Fibroblast of skin of right quadriceps (primary cell): ENCODE measurements at regions not wholly inside any gene's neighbourhood (a gene's known extent, or its start where the extent isn't known, plus 50 kb on each side); places are given as distances from the start of the nearest gene placed in this dataset.
A peak's percentile ranks its signal among the peaks of the same experiment; 100 is the strongest.

Experiments used
- DNase-seq: peaks from one replicate; pipeline ENCODE4 v3.0.0-alpha.2; 2013

DNA sequence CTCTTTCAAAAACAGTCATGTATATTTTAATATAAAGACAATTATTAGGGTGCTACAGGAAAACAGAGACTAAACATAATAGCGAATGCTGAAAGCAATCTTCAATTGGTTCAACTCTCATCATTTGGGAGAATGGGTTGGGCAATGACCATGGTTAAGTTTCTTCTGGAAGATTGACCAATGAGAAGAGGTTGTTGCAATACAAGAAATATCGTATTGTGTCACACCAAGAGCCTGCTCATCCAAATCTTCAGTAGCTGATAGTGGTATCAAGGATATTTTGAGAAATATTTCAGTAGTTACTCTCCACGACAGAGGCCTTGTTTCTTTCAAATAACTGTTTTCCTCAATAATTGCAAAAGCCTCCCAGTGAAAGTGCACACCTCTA lies 83.0 kb upstream of the FNDC3A start:
- no peak for DNase-seq

DNA sequence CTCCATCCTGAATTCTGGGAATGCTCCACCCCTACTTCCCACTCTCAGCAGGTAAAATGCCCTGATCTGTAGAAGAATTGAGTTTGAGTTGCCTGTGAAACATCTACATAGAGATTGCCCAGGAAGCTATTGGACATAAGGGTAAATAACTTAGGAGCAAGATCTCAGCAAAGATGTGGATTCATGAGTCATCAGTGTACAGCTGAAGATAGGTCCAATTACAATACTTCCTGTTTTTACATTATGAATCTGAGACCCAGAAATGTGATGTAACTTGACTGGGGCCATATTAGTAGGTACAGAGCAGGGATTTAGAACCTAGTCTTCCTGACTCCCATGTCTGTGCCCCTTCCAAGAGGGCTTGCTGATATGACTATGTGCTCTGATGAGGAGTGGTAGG lies 79.4 kb upstream of the FNDC3A start:
- peak; percentile 49 for DNase-seq

DNA sequence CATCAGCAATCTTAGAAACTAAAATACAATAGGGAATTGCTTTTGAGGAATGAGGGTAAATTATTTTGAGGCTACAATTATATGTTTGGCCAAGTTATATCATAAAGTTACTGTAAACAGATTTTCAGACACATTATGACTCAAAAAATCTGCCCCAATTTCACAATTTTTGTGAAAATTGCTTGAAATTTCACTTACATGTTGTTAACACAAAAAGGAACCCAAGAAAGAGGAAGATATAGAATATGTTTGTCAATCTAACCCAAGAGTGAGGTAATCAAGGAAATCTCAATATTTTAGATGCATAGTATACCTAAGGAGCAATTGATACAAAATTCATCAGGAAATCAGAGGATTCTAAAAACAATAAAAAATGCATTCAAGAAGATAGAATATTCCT lies 73.9 kb upstream of the FNDC3A start:
- no peak for DNase-seq

DNA sequence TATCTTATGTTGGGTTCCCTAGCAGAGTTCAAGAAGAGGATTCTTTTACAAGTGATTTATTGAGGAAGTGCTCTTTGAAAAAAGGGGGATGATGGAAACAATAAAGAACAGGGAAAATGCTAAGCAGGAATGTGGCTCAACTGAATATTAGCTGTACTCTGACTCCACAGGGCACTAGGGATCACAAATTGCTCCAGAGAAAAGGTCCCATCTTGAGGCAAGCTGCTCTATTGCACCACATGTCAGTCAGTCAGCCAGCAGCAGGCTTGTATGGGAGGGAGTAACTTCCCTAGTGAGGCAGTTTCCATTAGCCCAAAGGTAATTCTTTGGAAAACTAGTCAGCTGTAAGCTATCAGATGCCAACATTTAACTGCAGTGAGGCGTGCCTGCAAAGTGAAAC lies 73.3 kb upstream of the FNDC3A start:
- no peak for DNase-seq

DNA sequence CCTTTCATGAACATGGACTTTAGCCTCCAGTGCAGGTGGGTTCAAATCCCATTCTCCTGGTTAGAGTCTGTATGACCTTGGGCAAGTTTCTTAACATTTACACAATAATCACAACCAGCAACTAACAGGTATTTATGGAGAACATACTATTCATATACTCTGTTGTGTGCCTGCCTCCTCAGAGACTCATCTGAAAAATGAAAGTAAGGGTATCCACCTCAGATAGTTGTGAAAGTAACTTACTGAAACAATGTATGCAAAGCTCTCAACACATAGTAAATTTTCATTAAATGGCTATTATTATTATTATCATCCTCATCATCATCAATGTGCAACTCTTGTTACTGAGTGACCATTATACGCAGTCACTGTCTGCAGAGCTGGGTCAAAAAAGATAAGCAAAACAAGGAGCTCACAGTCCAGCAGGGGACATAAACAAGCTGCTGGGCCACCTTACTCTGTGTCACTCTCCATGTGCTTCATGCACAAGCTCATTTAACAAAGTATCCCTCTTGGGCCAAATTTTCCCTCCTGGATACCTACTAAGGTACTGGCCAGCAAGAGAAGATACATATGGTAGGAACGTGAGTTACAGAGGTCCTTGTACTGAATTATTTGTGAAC lies 70.9 kb upstream of the FNDC3A start:
- no peak for DNase-seq

DNA sequence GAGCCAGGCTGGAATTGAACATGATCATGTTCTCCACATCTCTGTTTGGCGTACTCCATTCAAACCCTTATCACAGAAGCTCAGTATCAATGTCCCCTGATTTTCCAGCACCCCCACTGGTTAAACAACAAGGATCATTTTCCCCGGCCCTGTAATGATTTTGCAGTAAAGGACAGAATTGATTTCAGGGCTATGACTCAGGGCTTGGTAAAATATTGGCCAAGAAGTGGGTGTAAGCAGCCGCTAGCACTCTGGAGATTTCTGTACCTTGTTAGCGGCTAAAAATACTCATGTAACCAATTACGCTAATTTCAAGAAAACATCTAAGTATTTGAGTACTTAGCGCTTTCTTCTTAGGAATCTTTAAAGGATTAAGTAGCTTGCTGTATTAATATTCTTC lies 69.5 kb upstream of the FNDC3A start:
- DNase-seq = no peak

DNA sequence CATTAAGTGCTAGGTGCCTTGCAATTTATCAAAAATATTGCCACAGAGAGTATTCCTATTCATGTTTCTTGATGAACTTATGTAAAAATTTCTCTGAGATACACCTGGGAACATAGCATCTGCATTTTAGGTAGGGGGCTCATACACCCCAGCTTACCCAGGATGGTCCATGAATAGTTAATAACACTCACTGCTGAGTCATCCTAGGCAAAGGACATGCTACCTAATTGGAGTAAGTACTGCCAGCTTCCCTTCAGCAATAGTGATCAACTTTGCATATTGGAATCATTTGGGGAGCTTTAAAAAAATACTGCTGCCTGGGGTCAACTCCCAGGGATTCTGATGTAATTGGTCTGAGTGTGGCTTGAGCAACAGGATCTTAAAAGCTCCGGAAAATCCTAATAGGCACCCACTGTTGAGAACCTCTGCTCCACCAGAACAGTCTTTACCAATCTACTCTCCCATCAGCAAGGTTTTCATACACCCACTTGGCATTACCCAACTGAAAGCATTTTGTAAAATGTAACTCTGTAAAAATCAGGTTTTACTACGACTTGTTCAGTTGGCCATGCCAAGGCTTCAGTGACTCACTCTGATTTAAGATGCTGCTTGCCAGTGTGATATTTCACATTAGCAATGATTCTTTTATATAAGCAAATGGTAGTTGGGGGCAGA lies 67.2 kb upstream of the FNDC3A start:
- DNase-seq = peak; percentile 14

DNA sequence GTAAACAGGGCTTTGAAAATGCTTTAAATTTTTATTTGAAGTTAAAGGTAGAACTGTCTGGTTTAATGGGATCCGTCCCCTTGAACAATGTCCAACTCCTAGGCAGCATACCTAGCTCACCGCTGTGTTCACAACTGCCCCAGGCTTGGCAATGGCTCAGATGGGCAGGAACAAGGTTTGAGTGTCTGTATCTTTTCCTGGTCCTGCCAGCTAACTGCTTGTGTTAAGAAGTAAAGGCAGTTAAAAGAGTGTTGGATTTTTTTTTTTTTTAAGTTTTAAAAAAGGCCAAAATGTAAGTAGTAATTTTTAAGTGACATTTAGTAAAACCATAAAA lies 66.7 kb upstream of the FNDC3A start:
- DNase-seq = no peak

DNA sequence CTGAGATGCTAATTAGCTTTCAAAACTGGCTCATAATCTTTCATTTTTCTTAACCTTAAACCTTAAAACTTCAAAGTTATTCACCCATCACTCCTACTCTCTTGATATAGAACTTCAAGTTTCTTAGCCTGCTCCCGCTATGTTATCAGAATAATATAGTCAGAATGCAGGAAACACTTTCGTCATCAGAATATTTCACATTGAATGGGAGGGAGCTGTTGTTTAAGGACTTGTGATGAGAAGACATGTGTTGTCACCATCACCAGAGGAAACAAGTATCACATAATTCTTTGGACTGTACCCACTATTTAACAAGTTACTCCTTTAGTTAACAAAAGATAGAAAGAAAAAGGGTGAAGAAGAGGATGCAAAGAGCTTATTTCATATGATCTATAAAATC lies 65.0 kb upstream of the FNDC3A start:
- DNase-seq = no peak

DNA sequence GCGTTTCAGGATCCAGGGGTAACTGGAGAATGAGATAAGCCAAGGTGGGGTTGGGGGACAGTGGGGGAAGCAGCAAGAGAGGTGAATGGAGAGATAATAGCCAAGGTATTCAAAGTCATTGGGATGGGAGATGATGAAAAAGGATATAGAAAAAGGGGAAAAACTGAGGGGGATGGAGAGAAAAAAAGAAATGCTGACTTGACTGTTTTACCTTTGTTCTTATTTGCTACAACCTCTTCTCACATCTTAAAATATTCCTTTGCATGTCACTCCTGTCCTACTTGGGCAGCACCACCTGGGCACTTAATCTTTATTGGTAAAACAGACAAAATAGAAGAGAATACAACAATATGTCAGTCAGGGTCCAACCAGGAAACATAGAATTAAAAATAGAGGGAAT lies 56.0 kb upstream of the FNDC3A start:
- no peak for DNase-seq

DNA sequence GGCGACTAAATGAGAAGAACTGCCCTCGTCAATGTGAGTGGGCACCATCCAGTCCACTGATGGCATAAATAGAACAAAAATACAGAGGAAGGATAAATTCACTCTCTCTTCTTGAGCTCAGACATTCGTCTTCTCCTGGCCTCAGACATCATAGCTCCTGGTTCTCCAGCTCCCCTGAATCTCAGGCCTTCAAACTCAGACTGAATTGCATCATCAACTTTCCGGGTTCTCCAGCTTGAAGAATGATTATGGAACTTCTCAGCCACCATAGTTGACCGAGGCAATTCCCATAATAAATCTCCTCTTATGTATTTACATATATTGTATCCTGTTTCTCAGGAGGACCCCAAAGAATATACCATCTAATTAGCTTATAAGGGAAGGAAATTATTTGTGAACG lies 55.0 kb upstream of the FNDC3A start:
- no peak for DNase-seq

DNA sequence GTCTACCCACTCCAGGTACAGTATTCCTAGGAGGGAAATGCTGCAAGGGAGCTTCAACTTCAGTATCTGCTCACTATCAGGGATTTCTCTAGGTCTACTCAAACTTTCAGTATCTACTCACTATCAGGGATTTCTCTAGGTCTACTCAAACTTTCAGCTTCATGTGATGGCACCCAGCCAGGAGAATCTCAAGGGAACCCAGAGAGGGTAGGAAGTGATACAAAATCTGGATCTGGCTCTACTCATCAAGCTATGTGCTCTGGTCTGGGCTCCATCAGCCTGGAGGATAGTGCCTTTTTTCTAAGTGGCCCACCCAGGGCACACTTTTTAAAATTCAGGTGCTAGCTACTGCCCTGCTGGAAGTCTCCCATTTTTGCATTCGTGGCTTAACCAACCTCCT lies 52.3 kb upstream of the FNDC3A start:
- no peak for DNase-seq

DNA sequence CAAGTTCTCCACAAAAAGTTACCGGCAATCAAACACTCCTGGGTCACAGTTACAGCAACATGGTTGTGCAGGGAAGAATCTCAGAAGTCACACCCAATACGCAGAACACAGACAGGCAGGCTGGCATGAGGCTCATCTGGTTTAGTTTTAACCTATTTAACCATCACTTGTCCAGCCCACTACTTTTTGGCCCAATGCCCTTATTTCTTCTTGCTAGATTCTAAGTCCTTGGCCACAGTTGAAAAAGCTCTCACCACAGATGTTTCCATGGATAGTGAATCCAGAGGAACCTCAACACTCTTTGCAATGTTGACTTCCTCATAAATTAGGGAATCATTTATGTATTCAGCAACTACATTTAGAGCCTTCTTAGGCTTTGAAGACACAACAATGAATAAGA lies 50.7 kb upstream of the FNDC3A start:
- DNase-seq = no peak
